Epidermal melanocyte (primary cell): ENCODE measurements at regions not wholly inside any gene's neighbourhood (a gene's known extent, or its start where the extent isn't known, plus 50 kb on each side); places are given as distances from the start of the nearest gene placed in this dataset.
"Not testable (repeated sequence)": the region's sequence is repeated elsewhere in the genome, so short reads cannot be mapped to it uniquely, and the experiment has no call there.

Experiments
- DNase-seq: peaks from one replicate; pipeline ENCODE4 v3.0.0; 2011; ENCODE audit warnings: low spot score; ENCODE audit not compliant: insufficient read length

DNA sequence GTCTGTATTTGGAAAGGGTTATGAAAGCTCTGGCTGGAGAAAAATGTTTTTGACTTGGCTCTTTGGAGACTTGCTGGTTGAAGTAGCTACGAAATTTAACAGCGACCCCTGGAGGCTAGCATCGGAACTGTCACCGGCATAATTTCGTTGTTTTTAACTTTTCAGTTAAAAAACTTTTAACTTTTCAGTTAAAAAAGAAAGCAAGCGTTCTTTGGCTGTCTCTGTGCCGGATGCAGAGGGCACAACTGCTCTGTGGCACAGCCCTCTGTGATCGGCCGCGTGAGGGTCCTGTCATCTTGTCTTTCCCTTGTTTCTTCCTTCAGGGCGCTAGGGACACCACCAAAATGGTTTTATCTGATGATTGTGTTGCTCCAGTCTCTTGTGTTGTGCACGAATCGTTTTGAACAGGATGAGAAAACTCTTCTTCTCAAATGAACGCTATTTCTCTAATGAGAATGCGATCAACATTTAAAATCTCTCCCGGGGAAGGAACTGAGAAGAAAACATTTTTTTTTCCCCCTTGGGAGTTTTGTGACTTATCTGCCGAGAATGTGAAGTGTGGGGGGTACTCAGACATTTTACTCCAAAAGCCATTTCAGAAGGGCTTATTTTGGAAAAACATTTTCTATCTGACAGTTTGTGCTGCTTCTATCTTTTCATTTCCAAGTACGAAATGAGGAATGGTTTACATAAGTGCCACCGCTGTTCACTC, 57.1 kb downstream of the ADCYAP1 start:
- DNase-seq = peak; percentile 28

- DNase-seq = no peak
Observed at GRCh38 chr18:963276-963675, 58.6 kb downstream of the ADCYAP1 start.

DNA sequence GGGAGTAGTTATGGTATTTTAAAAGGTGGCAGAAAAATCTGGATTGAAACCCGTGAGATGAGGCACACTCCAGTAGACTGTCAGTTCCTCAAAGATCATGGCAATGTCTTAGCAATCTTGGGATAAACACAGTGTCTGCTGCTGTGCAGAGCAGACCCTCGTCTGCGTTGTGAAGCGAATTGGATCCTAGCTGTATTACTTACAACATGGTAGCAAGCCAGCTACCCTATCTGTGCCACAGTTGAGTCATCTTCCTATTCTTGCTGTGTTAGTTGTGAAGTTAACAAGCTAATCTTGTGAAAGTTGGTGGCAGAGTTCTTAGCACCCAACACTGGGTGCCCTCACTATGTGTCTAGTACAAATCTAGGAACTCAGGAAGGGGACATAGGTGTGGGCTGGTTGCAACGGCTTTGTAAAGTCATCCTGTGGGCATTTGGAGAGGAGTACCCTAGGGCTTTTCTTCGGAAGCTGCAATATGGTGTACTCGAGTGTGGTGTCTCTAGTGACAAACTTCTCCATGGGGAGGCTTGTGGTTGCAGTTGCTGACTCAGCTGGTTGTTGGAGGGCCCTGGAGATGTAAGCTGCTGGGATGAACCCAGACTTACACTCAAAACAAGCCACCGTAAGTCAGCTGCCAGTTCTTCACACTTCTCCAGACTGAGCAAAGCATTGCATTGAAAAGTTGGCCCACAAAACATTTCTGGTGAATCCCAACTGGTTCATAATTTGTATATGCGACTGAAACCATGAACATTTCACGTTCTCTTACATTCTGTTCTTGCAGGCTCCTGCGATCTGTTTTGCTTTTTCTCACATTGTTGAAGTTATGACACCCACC, 61.5 kb downstream of the ADCYAP1 start:
- DNase-seq = no peak

GRCh38 chr18:966759-967576, 62.3 kb downstream of the ADCYAP1 start:
- no peak for DNase-seq

DNA sequence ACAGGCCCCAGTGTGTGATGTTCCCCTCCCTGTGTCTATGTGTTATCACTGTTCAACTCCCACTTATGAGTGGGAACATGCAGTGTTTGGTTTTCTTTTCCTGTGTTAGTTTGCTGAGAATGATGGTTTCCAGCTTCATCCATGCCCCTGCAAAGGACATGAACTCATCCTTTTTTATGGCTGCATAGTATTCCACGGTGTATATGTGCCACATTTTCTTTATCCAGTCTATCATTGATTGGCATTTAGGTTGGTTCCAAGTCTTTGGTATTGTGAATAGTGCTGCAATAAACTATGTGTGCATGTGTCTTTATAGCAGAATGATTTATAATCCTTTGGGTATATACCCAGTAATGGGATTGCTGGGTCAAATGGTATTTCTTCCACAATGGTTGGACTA, 64.2 kb downstream of the ADCYAP1 start:
- not testable (repeated sequence) for DNase-seq

GRCh38 chr18:969311-969710, 64.6 kb downstream of the ADCYAP1 start:
- not testable (repeated sequence) for DNase-seq

- DNase-seq = not testable (repeated sequence)
Observed at GRCh38 chr18:974606-975005, 69.9 kb downstream of the ADCYAP1 start.

GRCh38 chr18:976393-977128, 71.9 kb downstream of the ADCYAP1 start:
- not testable (repeated sequence) for DNase-seq

DNA sequence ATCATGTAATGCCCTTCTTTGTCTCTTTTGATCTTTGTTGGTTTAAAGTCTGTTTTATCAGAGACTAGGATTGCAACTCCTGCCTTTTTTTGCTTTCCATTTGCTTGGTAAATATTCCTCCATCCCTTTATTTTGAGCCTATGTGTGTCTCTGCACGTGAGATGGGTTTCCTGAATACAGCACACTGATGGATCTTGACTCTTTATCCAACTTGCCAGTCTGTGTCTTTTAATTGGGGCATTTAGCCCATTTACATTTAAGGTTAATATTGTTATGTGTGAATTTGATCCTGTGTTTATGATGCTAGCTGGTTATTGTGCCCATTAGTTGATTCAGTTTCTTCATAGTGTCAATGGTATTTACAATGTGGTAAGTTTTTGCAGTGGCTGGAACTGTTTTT, 72.7 kb downstream of the ADCYAP1 start:
- not testable (repeated sequence) for DNase-seq

GRCh38 chr18:977732-978131, 73.1 kb downstream of the ADCYAP1 start:
- not testable (repeated sequence) for DNase-seq

GRCh38 chr18:980586-980985, 75.9 kb downstream of the ADCYAP1 start:
- DNase-seq = no peak

- DNase-seq = no peak
Observed at GRCh38 chr18:984004-984403, 79.3 kb downstream of the ADCYAP1 start.

GRCh38 chr18:985212-985661, 80.6 kb downstream of the ADCYAP1 start:
- DNase-seq = no peak

GRCh38 chr18:986051-986450, 81.4 kb downstream of the ADCYAP1 start:
- no peak for DNase-seq

GRCh38 chr18:986552-986951, 81.9 kb downstream of the ADCYAP1 start:
- no peak for DNase-seq

- no peak for DNase-seq
Observed at GRCh38 chr18:987325-988186, 82.9 kb downstream of the ADCYAP1 start.

DNA sequence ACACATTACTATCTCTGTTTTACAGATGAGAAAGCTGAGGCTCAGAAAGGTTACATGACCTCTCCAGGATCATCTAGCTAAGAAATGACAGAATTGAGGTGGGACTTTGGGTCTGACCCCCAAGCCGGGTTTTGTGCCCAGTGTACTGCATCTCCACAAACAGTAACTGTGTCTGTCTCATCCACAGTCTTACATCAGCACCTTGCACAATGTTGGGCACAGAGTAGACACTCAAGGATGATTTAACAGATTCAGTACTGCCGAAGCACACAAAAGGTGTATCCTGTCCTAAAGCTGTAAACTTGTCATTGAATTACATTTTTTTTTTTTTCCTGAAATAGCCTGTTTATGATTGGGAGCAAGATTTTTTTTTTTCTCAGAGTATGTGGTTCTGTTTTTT, 84.8 kb downstream of the ADCYAP1 start:
- no peak for DNase-seq

GRCh38 chr18:990197-990596, 85.5 kb downstream of the ADCYAP1 start:
- no peak for DNase-seq

- DNase-seq = no peak
Observed at GRCh38 chr18:991441-991840, 86.8 kb downstream of the ADCYAP1 start.

- DNase-seq = no peak
Observed at GRCh38 chr18:993560-993959, 88.9 kb downstream of the ADCYAP1 start.
